ENCODE measurements at regions not wholly inside any gene's neighbourhood (a gene's known extent, or its start where the extent isn't known, plus 50 kb on each side); places are given as distances from the start of the nearest gene placed in this dataset.

DNA sequence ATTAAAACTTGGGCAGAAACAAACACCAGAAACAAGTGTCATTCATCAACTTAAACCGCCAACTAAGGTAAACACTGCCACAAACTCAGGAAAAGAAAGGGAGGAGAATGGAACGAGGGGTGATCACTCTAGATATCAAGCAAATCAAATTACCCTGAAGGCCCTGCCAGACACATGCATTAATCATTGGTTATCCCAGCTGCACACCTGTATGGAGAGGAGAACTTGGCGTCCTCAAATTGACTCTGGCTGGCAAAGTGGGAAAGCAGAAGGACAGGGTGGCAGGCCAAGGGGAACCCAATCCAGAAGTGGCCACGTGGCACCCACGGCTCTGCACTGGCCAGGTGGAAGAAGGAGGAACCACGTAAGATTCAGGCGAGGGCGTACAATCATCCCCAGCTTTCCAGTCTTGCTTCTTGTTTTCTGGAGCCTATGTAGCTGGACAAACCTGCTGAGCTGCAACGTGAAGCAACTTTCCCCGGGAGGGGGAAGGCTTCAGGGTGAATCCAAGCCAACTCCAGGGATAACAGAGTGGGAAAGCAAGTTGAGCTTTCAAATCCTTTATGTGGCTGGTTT is 156.2 kb upstream of the JARID2 start:
- Histone ChIP-seq H3K36me3 (ENCODE audit: control insufficient read depth in 2 of 2, insufficient read depth in 1 of 2, low read length in 2 of 2) (no peaks in the 10 kb centered on the region), H3K4me1 (ENCODE audit: control insufficient read depth, insufficient read depth, low read length) (peaks cover 4% of the 10 kb centered on the region; the same call in 1 of the 2 replicates), H3K4me3 (ENCODE audit: low read depth, low read length) (no peak overlapping the region), H3K27ac (ENCODE audit: extremely low read depth, low read depth, low read length) (no peak overlapping the region), H3K9me3 (ENCODE audit: control insufficient read depth, insufficient read depth, low read depth, low read length) (no peaks in the 10 kb centered on the region)
- POLR2A ChIA-PET, result no interaction called here
- CTCF ChIA-PET, result interaction anchor here (0.6 kb wide), 1 partner anchor 12 kb away, joined by 3 read pairs; no protein-coding TSS in a partner anchor
- no peak for TF ChIP-seq OVOL3 (tag by site-specific recombination; IDR thresholded peaks at IDR 0.05)
- TF ChIP-seq ZNF776 (tag by site-specific recombination; IDR thresholded peaks at IDR 0.05; ENCODE audit: borderline replicate concordance), result no peak
- no peak for TF ChIP-seq KLF10 (tag by site-specific recombination; IDR thresholded peaks at IDR 0.05)
- no peak for TF ChIP-seq ZNF561 (tag by site-specific recombination; IDR thresholded peaks at IDR 0.05; ENCODE audit: borderline replicate concordance)
- TF ChIP-seq OSR2 (tag by site-specific recombination; IDR thresholded peaks at IDR 0.05), result no peak
- TF ChIP-seq WT1 (tag by site-specific recombination; IDR thresholded peaks at IDR 0.05), result peak; percentile 93

DNA sequence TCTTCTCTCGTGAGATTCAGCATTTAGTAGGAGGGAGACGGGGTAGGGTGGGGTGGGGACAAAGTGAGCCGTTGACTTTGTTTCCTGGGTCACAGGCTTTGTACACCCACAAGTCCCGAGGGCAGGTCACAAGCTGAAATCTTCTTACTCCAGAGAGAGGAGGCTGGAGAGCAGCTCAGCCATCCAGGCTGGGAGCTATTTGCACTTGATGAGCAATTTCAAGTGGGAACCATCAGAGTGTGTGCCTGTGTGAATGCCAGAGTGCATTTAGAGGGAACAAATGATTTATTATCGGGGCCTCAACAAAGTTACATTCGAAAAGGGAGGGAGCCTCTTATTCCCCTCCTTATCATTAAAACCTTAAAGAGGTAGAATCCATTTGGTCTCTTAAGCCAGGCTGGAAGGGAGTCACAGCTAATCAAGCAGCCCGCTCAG is 155.7 kb upstream of the JARID2 start:
- peaks cover 4% of the 10 kb centered on the region; the same call in 1 of the 2 replicates for H3K4me1 ChIP-seq (ENCODE audit: control insufficient read depth, insufficient read depth, low read length)
- CTCF ChIA-PET, result interaction anchor here (0.6 kb wide), 1 partner anchor 11 kb away, joined by 3 read pairs; no protein-coding TSS in a partner anchor
- POLR2A ChIA-PET, result no interaction called here
- H3K9me3 ChIP-seq (ENCODE audit: control insufficient read depth, insufficient read depth, low read depth, low read length), result no peaks in the 10 kb centered on the region
- peak; percentile 42 for TF ChIP-seq ZNF335 (tag by site-specific recombination; conservative IDR thresholded peaks at IDR 0.05)
- TF ChIP-seq, protein P1, sequence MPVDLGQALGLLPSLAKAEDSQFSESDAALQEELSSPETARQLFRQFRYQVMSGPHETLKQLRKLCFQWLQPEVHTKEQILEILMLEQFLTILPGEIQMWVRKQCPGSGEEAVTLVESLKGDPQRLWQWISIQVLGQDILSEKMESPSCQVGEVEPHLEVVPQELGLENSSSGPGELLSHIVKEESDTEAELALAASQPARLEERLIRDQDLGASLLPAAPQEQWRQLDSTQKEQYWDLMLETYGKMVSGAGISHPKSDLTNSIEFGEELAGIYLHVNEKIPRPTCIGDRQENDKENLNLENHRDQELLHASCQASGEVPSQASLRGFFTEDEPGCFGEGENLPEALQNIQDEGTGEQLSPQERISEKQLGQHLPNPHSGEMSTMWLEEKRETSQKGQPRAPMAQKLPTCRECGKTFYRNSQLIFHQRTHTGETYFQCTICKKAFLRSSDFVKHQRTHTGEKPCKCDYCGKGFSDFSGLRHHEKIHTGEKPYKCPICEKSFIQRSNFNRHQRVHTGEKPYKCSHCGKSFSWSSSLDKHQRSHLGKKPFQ (tag by site-specific recombination; IDR thresholded peaks at IDR 0.05), result 0 out of 2 replicates have a peak, but pooled peaks have one; percentile 21
- TF ChIP-seq WT1 (tag by site-specific recombination; IDR thresholded peaks at IDR 0.05), result peak; percentile 93
- no peak for TF ChIP-seq SETDB1 (IDR thresholded peaks at IDR 0.05; ENCODE audit: insufficient read length, low read length)
- H3K27ac ChIP-seq (ENCODE audit: extremely low read depth, low read depth, low read length), result no peak overlapping the region
- H3K4me3 ChIP-seq (ENCODE audit: low read depth, low read length), result no peak overlapping the region
- no peaks in the 10 kb centered on the region for H3K36me3 ChIP-seq (ENCODE audit: control insufficient read depth in 2 of 2, insufficient read depth in 1 of 2, low read length in 2 of 2)

DNA sequence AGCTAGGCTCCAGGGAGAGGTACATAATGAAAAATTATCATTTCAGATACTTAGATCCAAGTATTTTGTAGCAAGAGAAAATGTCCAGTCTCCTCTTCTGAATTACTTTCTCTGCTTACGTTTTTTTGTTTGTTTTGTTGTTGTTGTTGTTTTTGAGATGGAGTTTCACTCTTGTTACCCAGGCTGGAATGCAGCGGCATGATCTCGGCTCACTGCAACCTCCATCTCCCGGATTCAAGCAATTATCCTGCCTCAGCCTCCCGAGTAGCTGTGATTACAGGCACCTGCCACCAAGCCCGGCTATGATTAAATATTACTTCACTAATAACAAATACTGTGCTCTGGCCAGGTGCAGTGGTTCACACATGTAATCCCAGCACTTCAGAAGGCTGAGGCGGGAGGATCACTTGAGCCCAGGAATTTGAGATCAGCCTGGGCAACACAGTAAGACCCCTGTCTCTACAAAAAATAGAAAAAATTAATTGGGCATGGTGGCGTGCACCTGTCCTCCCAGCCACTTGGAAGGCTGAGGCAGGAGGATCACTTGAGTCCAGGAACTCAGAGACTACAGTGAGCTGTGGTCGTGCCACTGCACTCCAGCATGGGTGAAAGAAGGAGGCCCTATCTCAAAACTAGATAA is 155.0 kb upstream of the JARID2 start:
- TF ChIP-seq ZNF121 (tag by site-specific recombination; IDR thresholded peaks at IDR 0.05), result peak; percentile 36; the same call in 1 of the 2 replicates
- TF ChIP-seq ZNF544 (tag by site-specific recombination; IDR thresholded peaks at IDR 0.05), result no peak
- no peak overlapping the region for H3K4me3 ChIP-seq (ENCODE audit: low read depth, low read length)
- peaks cover 4% of the 10 kb centered on the region; the same call in 1 of the 2 replicates for H3K4me1 ChIP-seq (ENCODE audit: control insufficient read depth, insufficient read depth, low read length)
- no peaks in the 10 kb centered on the region for H3K9me3 ChIP-seq (ENCODE audit: control insufficient read depth, insufficient read depth, low read depth, low read length)
- ChIA-PET CTCF (interaction anchor here (0.6 kb wide), 1 partner anchor 11 kb away, joined by 3 read pairs; no protein-coding TSS in a partner anchor), POLR2A (no interaction called here)
- H3K27ac ChIP-seq (ENCODE audit: extremely low read depth, low read depth, low read length), result no peak overlapping the region
- no peaks in the 10 kb centered on the region for H3K36me3 ChIP-seq (ENCODE audit: control insufficient read depth in 2 of 2, insufficient read depth in 1 of 2, low read length in 2 of 2)

DNA sequence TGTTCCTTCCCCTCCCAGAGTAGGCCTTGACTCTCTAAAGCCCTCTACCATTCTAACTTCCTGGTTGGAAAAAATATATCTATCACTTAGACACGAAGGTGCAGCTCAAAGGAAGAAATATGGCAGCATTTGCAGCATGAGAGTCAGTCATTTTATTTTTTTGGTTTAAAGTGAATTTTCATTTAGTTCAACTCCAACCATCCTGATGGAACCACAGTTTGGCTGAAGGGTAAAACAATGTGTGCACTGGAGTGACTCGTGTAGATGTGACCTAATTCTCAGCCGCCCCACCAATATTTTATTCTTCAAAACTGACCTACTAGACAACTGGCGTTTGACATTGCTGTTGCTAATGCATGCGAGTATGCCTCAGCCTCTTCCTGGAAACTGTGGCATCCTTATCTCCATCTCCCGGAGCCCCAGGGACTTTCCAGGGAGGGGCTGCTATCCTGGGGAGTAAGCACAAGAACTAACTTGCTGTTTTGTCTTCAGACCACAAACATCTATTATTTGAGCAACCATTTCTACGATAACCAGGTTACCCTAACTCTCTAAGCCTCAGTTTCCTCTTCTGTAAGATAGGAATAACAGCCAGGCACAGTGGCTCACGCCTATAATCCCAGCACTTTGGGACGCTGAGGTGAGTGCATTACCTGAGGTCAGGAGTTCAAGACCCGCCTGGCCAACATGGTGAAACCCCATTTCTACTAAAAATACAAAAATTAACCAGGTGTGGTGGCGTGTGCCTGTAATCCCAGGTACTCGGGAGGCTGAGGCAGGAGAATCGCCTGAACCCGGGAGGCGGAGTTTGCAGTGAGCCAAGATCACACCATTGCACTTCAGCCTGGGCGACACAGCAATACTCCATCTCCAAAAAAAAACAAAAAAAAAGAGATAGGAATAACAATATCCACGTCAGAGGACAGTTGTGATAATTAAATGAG is 148.7 kb upstream of the JARID2 start:
- CTCF ChIA-PET, result no interaction called here
- Histone ChIP-seq H3K9me3 (ENCODE audit: control insufficient read depth, insufficient read depth, low read depth, low read length) (no peaks in the 10 kb centered on the region), H3K4me1 (ENCODE audit: control insufficient read depth, insufficient read depth, low read length) (no peaks in the 10 kb centered on the region), H3K27ac (ENCODE audit: extremely low read depth, low read depth, low read length) (no peak overlapping the region), H3K36me3 (ENCODE audit: control insufficient read depth in 2 of 2, insufficient read depth in 1 of 2, low read length in 2 of 2) (no peaks in the 10 kb centered on the region), H3K4me3 (ENCODE audit: low read depth, low read length) (no peak overlapping the region)
- POLR2A ChIA-PET, result interaction anchor here (0.6 kb wide), 1 partner anchor 49 kb away, joined by 4 read pairs; no protein-coding TSS in a partner anchor
- TF ChIP-seq ZNF174 (tag by site-specific recombination; IDR thresholded peaks at IDR 0.05) (no peak), ZNF302 (tag by site-specific recombination; IDR thresholded peaks at IDR 0.05; ENCODE audit: low read depth) (no peak), ZNF335 (tag by site-specific recombination; conservative IDR thresholded peaks at IDR 0.05) (no peak), SP3 (tag by site-specific recombination; IDR thresholded peaks at IDR 0.05) (no peak), ZNF248 (tag by site-specific recombination; IDR thresholded peaks at IDR 0.05) (no peak), ZNF654 (tag by site-specific recombination; IDR thresholded peaks at IDR 0.05; ENCODE audit: low read depth) (no peak)
- TF ChIP-seq, protein P2, sequence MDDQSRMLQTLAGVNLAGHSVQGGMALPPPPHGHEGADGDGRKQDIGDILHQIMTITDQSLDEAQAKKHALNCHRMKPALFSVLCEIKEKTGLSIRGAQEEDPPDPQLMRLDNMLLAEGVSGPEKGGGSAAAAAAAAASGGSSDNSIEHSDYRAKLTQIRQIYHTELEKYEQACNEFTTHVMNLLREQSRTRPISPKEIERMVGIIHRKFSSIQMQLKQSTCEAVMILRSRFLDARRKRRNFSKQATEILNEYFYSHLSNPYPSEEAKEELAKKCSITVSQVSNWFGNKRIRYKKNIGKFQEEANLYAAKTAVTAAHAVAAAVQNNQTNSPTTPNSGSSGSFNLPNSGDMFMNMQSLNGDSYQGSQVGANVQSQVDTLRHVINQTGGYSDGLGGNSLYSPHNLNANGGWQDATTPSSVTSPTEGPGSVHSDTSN (CRISPR knock-in tag; IDR thresholded peaks at IDR 0.05), result no peak
- TF ChIP-seq, protein P3, sequence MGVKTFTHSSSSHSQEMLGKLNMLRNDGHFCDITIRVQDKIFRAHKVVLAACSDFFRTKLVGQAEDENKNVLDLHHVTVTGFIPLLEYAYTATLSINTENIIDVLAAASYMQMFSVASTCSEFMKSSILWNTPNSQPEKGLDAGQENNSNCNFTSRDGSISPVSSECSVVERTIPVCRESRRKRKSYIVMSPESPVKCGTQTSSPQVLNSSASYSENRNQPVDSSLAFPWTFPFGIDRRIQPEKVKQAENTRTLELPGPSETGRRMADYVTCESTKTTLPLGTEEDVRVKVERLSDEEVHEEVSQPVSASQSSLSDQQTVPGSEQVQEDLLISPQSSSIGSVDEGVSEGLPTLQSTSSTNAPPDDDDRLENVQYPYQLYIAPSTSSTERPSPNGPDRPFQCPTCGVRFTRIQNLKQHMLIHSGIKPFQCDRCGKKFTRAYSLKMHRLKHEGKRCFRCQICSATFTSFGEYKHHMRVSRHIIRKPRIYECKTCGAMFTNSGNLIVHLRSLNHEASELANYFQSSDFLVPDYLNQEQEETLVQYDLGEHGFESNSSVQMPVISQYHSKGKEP (tag by site-specific recombination; IDR thresholded peaks at IDR 0.05), result no peak
- TF ChIP-seq, protein P4, sequence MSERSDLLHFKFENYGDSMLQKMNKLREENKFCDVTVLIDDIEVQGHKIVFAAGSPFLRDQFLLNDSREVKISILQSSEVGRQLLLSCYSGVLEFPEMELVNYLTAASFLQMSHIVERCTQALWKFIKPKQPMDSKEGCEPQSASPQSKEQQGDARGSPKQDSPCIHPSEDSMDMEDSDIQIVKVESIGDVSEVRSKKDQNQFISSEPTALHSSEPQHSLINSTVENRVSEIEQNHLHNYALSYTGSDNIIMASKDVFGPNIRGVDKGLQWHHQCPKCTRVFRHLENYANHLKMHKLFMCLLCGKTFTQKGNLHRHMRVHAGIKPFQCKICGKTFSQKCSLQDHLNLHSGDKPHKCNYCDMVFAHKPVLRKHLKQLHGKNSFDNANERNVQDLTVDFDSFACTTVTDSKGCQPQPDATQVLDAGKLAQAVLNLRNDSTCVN (tag by site-specific recombination; optimal IDR thresholded peaks at IDR 0.05), result no peak
